MM.1S (cell line): ENCODE measurements at regions not wholly inside any gene's neighbourhood (a gene's known extent, or its start where the extent isn't known, plus 50 kb on each side); places are given as distances from the start of the nearest gene placed in this dataset.

Experiments
- EZH2phosphoT487 ChIP-seq: fragments of 300-600 bp; sonication (generic); IDR thresholded peaks from 2 replicates; pipeline ENCODE4 v1.6.1; 2018; ENCODE audit warnings: antibody characterized with exemption, low read length
- TF ChIP-seq, protein P1 (sequence below): fragments of 300-600 bp; sonication (generic); IDR thresholded peaks from 2 replicates; pipeline ENCODE4 v1.5.1; 2016; ENCODE audit warnings: antibody characterized with exemption, low read length, mixed read lengths

DNA sequence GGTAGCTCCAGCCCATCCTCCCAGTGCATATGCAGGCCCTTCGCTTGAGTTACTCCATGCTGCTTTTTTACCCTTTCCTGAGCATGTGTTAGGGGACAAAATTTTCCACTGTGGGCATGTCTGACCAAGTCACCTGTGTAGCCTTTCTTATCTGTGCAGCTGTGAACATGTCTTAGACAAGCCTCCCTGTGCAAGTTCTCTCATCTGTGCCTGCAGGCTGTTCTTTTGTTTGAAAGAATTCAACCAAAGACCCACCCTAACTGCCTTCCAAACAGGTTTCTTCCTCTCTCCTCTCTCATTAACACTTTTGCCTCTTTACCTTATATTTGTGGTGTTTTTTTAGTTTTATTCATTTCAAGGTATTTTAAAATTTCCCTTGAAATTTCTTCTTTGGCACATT lies 53.2 kb upstream of the SPIN4 start:
- TF ChIP-seq, protein P1, sequence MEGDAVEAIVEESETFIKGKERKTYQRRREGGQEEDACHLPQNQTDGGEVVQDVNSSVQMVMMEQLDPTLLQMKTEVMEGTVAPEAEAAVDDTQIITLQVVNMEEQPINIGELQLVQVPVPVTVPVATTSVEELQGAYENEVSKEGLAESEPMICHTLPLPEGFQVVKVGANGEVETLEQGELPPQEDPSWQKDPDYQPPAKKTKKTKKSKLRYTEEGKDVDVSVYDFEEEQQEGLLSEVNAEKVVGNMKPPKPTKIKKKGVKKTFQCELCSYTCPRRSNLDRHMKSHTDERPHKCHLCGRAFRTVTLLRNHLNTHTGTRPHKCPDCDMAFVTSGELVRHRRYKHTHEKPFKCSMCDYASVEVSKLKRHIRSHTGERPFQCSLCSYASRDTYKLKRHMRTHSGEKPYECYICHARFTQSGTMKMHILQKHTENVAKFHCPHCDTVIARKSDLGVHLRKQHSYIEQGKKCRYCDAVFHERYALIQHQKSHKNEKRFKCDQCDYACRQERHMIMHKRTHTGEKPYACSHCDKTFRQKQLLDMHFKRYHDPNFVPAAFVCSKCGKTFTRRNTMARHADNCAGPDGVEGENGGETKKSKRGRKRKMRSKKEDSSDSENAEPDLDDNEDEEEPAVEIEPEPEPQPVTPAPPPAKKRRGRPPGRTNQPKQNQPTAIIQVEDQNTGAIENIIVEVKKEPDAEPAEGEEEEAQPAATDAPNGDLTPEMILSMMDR: no peak
- no peak for TF ChIP-seq EZH2phosphoT487
